WERI-Rb-1 (cell line): ENCODE measurements at regions not wholly inside any gene's neighbourhood (a gene's known extent, or its start where the extent isn't known, plus 50 kb on each side); places are given as distances from the start of the nearest gene placed in this dataset.
"Not testable (repeated sequence)": the region's sequence is repeated elsewhere in the genome, so short reads cannot be mapped to it uniquely, and the experiment has no call there.

Experiments used
- DNase-seq: peaks from one replicate; pipeline ENCODE4 v3.0.0-alpha.2; 2020
- H3K27ac ChIP-seq: fragments of 250-450 bp; sonication (Bioruptor Pico); 2 replicates; pipeline ENCODE4 v1.5.1; 2020; ENCODE audit warnings: mild to moderate bottlenecking, moderate library complexity
- H3K27me3 ChIP-seq: fragments of 250-450 bp; sonication (Bioruptor Pico); 2 replicates; pipeline ENCODE4 v1.5.1; 2021; ENCODE audit warnings: mild to moderate bottlenecking, low read depth, moderate library complexity; ENCODE audit not compliant: insufficient read depth, severe bottlenecking
- H3K36me3 ChIP-seq: fragments of 250-450 bp; sonication (Bioruptor Pico); 2 replicates; pipeline ENCODE4 v1.5.1; 2020; ENCODE audit warnings: mild to moderate bottlenecking, moderate library complexity
- H3K4me3 ChIP-seq: 2 replicates; pipeline ENCODE4 v1.5.1; 2011; ENCODE audit warnings: low read depth, mild to moderate bottlenecking, control low read depth, low read length
- H3K9me3 ChIP-seq: fragments of 250-450 bp; sonication (Bioruptor Pico); 2 replicates; pipeline ENCODE4 v1.5.1; 2021; ENCODE audit warnings: mild to moderate bottlenecking, moderate library complexity; ENCODE audit not compliant: severe bottlenecking
- CTCF ChIP-seq: IDR thresholded peaks from 2 replicates; pipeline ENCODE4 v1.5.1; 2011; ENCODE audit warnings: low read depth, mild to moderate bottlenecking, control low read depth, inconsistent platforms, low read length

- no peak for DNase-seq
- Histone ChIP-seq H3K4me3 (no peak overlapping the region), H3K27ac (no peak overlapping the region), H3K9me3 (no peaks in the 10 kb centered on the region), H3K27me3 (peaks cover 9% of the 10 kb centered on the region), H3K36me3 (no peaks in the 10 kb centered on the region)
- no peak for TF ChIP-seq CTCF
Measured at GRCh38 chr10:6692856-6693255, 112.8 kb upstream of the PRKCQ start.

- peaks cover 6% of the 10 kb centered on the region for H3K27me3 ChIP-seq
- no peaks in the 10 kb centered on the region for H3K36me3 ChIP-seq
- H3K27ac ChIP-seq: no peak overlapping the region
- H3K4me3 ChIP-seq: no peak overlapping the region
- DNase-seq: no peak
- no peaks in the 10 kb centered on the region for H3K9me3 ChIP-seq
- no peak for TF ChIP-seq CTCF
Measured at GRCh38 chr10:6692103-6692502, 112.0 kb upstream of the PRKCQ start.

- Histone ChIP-seq H3K9me3 (no peaks in the 10 kb centered on the region), H3K36me3 (no peaks in the 10 kb centered on the region), H3K4me3 (no peak overlapping the region), H3K27me3 (peaks cover 6% of the 10 kb centered on the region), H3K27ac (no peak overlapping the region)
- no peak for TF ChIP-seq CTCF
- DNase-seq: no peak
Measured at GRCh38 chr10:6689036-6689435, 109.0 kb upstream of the PRKCQ start.

GRCh38 chr10:6680735-6681134 lies 100.7 kb upstream of the PRKCQ start:
- Histone ChIP-seq H3K27me3 (peaks cover 7% of the 10 kb centered on the region), H3K9me3 (no peaks in the 10 kb centered on the region), H3K4me3 (no peak overlapping the region), H3K36me3 (no peaks in the 10 kb centered on the region), H3K27ac (no peak overlapping the region)
- TF ChIP-seq CTCF: no peak
- DNase-seq: no peak

GRCh38 chr10:6678956-6679355 lies 98.9 kb upstream of the PRKCQ start:
- H3K9me3 ChIP-seq: no peaks in the 10 kb centered on the region
- TF ChIP-seq CTCF: no peak
- no peak overlapping the region for H3K4me3 ChIP-seq
- H3K36me3 ChIP-seq: no peaks in the 10 kb centered on the region
- peaks cover 7% of the 10 kb centered on the region for H3K27me3 ChIP-seq
- DNase-seq: no peak
- no peak overlapping the region for H3K27ac ChIP-seq

GRCh38 chr10:6678211-6678803 lies 98.2 kb upstream of the PRKCQ start:
- peaks cover 7% of the 10 kb centered on the region for H3K27me3 ChIP-seq
- DNase-seq: peak; percentile 9
- no peaks in the 10 kb centered on the region for H3K36me3 ChIP-seq
- TF ChIP-seq CTCF: peak; percentile 60
- H3K4me3 ChIP-seq: no peak overlapping the region
- no peaks in the 10 kb centered on the region for H3K9me3 ChIP-seq
- H3K27ac ChIP-seq: no peak overlapping the region

- not testable (repeated sequence) for H3K27me3 ChIP-seq, H3K36me3 ChIP-seq, H3K9me3 ChIP-seq, DNase-seq, H3K27ac ChIP-seq, H3K4me3 ChIP-seq
Measured at GRCh38 chr10:6677129-6677528, 97.1 kb upstream of the PRKCQ start.
